ENCODE measurements at regions not wholly inside any gene's neighbourhood (a gene's known extent, or its start where the extent isn't known, plus 50 kb on each side); places are given as distances from the start of the nearest gene placed in this dataset.

DNA sequence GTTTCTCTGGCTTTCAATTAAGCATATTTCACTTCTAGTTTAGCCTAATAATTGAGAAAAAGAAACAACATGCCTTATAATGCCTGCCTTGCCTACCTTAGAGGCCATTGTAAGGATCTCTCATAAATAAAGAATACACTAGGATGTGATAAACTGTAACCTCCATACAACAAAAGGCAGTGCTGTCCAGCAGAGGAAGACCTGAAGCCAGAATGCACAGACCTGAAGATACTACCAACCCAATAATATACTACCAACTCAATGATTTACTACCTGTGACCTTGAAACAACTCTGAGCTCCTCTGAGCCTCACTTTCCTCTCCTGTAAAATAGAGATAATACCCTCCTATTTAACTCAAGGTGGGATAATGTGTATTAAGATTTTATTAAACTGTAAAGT, 361.3 kb downstream of the TTLL7 start:
- no peak for TF ChIP-seq EZH2 (IDR thresholded peaks at IDR 0.05)
- no peak for TF ChIP-seq POLR2AphosphoS5 (IDR thresholded peaks at IDR 0.05; ENCODE audit: borderline replicate concordance, low read depth, low read length)
- no peak for TF ChIP-seq FOXP2 (optimal IDR thresholded peaks at IDR 0.05; ENCODE audit: control extremely low read depth, extremely low read length, insufficient read depth)

Data from SK-N-MC (cell line).